Right cardiac atrium (tissue), 5 donors: ENCODE measurements at regions not wholly inside any gene's neighbourhood (a gene's known extent, or its start where the extent isn't known, plus 50 kb on each side); places are given as distances from the start of the nearest gene placed in this dataset.

ENCODE experiments used
- ATAC-seq, 2 donors: fragments of 200-7000 bp; cut with Tn5 transposase; one replicate each; pipeline versions ENCODE4 v1.8.0 to v1.9.1; 2020; ENCODE audit warnings: moderate library complexity in 2 of 2, mild to moderate bottlenecking in 1 of 2
- DNase-seq, 3 donors: peaks; one replicate each; pipeline ENCODE4 v3.0.0-alpha.2; 2020
- H3K27ac ChIP-seq: one replicate; pipeline ENCODE4 v1.5.1; 2013; ENCODE audit warnings: mild to moderate bottlenecking, low read length, control low read depth, moderate library complexity
- H3K27me3 ChIP-seq: one replicate; pipeline ENCODE4 v1.6.1; 2013; ENCODE audit not compliant: control insufficient read depth, insufficient read depth
- H3K4me1 ChIP-seq: one replicate; pipeline ENCODE4 v1.6.1; 2013; ENCODE audit warnings: low read length; ENCODE audit not compliant: control insufficient read depth, insufficient read depth
- H3K4me3 ChIP-seq: one replicate; pipeline ENCODE4 v1.5.1; 2013; ENCODE audit warnings: low read length, control low read depth
- H3K9me3 ChIP-seq: one replicate; pipeline ENCODE4 v1.6.1; 2013; ENCODE audit warnings: low read length; ENCODE audit not compliant: control insufficient read depth
- WGBS: extraction: QIAGEN DNeasy Blood & Tissue Kit; methylation state at CpG from one replicate; pipeline ENCODE4 v1.1.7; 2013; 5-methylcytosine and 5-hydroxymethylcytosine counted together
- intact Hi-C, 4 donors: fragments of 100-400 bp; cut with DNase I; formaldehyde crosslinking; loops; one replicate each; pipeline versions ENCODE4 v1.11.0 to v1.14.0; 2022 to 2023
- donor health status: healthy with polysubstance abuse.
- donor health status: DM: no; HTN: yes; CAD: no.
- donor health status: DM: no; HTN: no; CAD: no.
- donor health status: DM: no; HTN: yes; CAD: no; lungs with severe emphysema.
- donor health status: DM: yes; HTN: yes; CAD: no.

- DNase-seq: no peak
- 38% methylated on average over 2 of the region's 2 CpGs for WGBS
- no peaks in the 10 kb centered on the region for H3K9me3 ChIP-seq
- no peak overlapping the region for H3K4me3 ChIP-seq
- no peak overlapping the region for H3K27ac ChIP-seq
- intact Hi-C loops: no loop called here
- no peaks in the 10 kb centered on the region for H3K4me1 ChIP-seq
- ATAC-seq: no peak
- H3K27me3 ChIP-seq: no peaks in the 10 kb centered on the region
Observed at GRCh38 chr6:12384357-12384912, 94.3 kb downstream of the EDN1 start.

- Histone ChIP-seq H3K4me3 (no peak overlapping the region), H3K27me3 (no peaks in the 10 kb centered on the region), H3K4me1 (no peaks in the 10 kb centered on the region), H3K27ac (no peak overlapping the region), H3K9me3 (no peaks in the 10 kb centered on the region)
- DNase-seq (no peak), ATAC-seq (no peak)
- WGBS: 91% methylated on average over 3 of the region's 3 CpGs
- intact Hi-C loops: no loop called here
Observed at GRCh38 chr6:12385316-12385715, 95.2 kb downstream of the EDN1 start.

- H3K4me1 ChIP-seq: no peaks in the 10 kb centered on the region
- intact Hi-C loops: no loop called here
- no peak overlapping the region for H3K27ac ChIP-seq
- ATAC-seq: no peak
- H3K9me3 ChIP-seq: no peaks in the 10 kb centered on the region
- H3K27me3 ChIP-seq: no peaks in the 10 kb centered on the region
- no peak for DNase-seq
- 90% methylated on average over 5 of the region's 5 CpGs for WGBS
- H3K4me3 ChIP-seq: no peak overlapping the region
Observed at GRCh38 chr6:12386816-12387215, 96.7 kb downstream of the EDN1 start.

GRCh38 chr6:12391472-12391871 is 101.3 kb downstream of the EDN1 start:
- 63% methylated on average over 3 of the region's 3 CpGs for WGBS
- no peaks in the 10 kb centered on the region for H3K9me3 ChIP-seq
- DNase-seq (no peak), ATAC-seq (no peak)
- H3K27me3 ChIP-seq: no peaks in the 10 kb centered on the region
- H3K27ac ChIP-seq: no peak overlapping the region
- H3K4me1 ChIP-seq: peaks cover 2% of the 10 kb centered on the region
- H3K4me3 ChIP-seq: no peak overlapping the region
- intact Hi-C loops: loop anchor here in 1 of 4 donors (5.0 kb wide), 1 partner anchor 211 kb away; no protein-coding TSS in a partner anchor

GRCh38 chr6:12392490-12392889 is 102.3 kb downstream of the EDN1 start:
- H3K9me3 ChIP-seq: no peaks in the 10 kb centered on the region
- peak; percentile 29 to 69 for ATAC-seq
- no peak for DNase-seq
- no peak overlapping the region for H3K4me3 ChIP-seq
- H3K27ac ChIP-seq: no peak overlapping the region
- peaks cover 2% of the 10 kb centered on the region for H3K4me1 ChIP-seq
- WGBS: 29% methylated on average over 6 of the region's 6 CpGs
- no peaks in the 10 kb centered on the region for H3K27me3 ChIP-seq
- intact Hi-C loops: loop anchor here in 1 of 4 donors (5.0 kb wide), 1 partner anchor 210 kb away; no protein-coding TSS in a partner anchor

GRCh38 chr6:12393100-12393499 is 102.9 kb downstream of the EDN1 start:
- no peak overlapping the region for H3K27ac ChIP-seq
- 92% methylated on average over 1 of the region's 1 CpG for WGBS
- intact Hi-C loops: loop anchor here in 1 of 4 donors (5.0 kb wide), 1 partner anchor 209 kb away; no protein-coding TSS in a partner anchor
- DNase-seq (no peak), ATAC-seq (peak; percentile 38 to 85)
- no peaks in the 10 kb centered on the region for H3K9me3 ChIP-seq
- no peak overlapping the region for H3K4me3 ChIP-seq
- peaks cover 2% of the 10 kb centered on the region for H3K4me1 ChIP-seq
- H3K27me3 ChIP-seq: no peaks in the 10 kb centered on the region

GRCh38 chr6:12394170-12394569 is 104.0 kb downstream of the EDN1 start:
- Histone ChIP-seq H3K27ac (no peak overlapping the region), H3K4me3 (no peak overlapping the region), H3K27me3 (no peaks in the 10 kb centered on the region), H3K4me1 (peaks cover 2% of the 10 kb centered on the region), H3K9me3 (no peaks in the 10 kb centered on the region)
- 74% methylated on average over 3 of the region's 3 CpGs for WGBS
- no peak for ATAC-seq
- intact Hi-C loops: loop anchor here in 1 of 4 donors (5.0 kb wide), 1 partner anchor 208 kb away; no protein-coding TSS in a partner anchor
- DNase-seq: no peak

- Histone ChIP-seq H3K4me1 (peaks cover 2% of the 10 kb centered on the region), H3K27ac (no peak overlapping the region), H3K9me3 (no peaks in the 10 kb centered on the region), H3K4me3 (no peak overlapping the region), H3K27me3 (no peaks in the 10 kb centered on the region)
- no peak for ATAC-seq
- intact Hi-C loops: no loop called here
- no peak for DNase-seq
- 71% methylated on average over 3 of the region's 3 CpGs for WGBS
Observed at GRCh38 chr6:12395898-12396297, 105.7 kb downstream of the EDN1 start.

- Histone ChIP-seq H3K4me1 (no peaks in the 10 kb centered on the region), H3K4me3 (no peak overlapping the region), H3K27me3 (no peaks in the 10 kb centered on the region), H3K27ac (no peak overlapping the region), H3K9me3 (no peaks in the 10 kb centered on the region)
- ATAC-seq: peak; percentile 71 to 90
- 35% methylated on average over 3 of the region's 3 CpGs for WGBS
- DNase-seq: peak in 2 of 3 donors; percentile 20 to 57
- intact Hi-C loops: loop anchor here in 1 of 4 donors (10.0 kb wide), 1 partner anchor 204 kb away; no protein-coding TSS in a partner anchor
Observed at GRCh38 chr6:12401200-12401599, 111.0 kb downstream of the EDN1 start.

GRCh38 chr6:12403201-12403826 is 113.2 kb downstream of the EDN1 start:
- ATAC-seq (peak; percentile 53 to 64), DNase-seq (no peak)
- WGBS: 75% methylated on average over 2 of the region's 2 CpGs
- Histone ChIP-seq H3K27me3 (no peaks in the 10 kb centered on the region), H3K9me3 (no peaks in the 10 kb centered on the region), H3K27ac (no peak overlapping the region), H3K4me1 (no peaks in the 10 kb centered on the region), H3K4me3 (no peak overlapping the region)
- intact Hi-C loops: loop anchor here in 1 of 4 donors (10.0 kb wide), 1 partner anchor 201 kb away; no protein-coding TSS in a partner anchor

GRCh38 chr6:12403947-12404647 is 113.9 kb downstream of the EDN1 start:
- 84% methylated on average over 6 of the region's 6 CpGs for WGBS
- ATAC-seq: peak in 1 of 2 donors; percentile 44
- H3K4me3 ChIP-seq: no peak overlapping the region
- H3K9me3 ChIP-seq: no peaks in the 10 kb centered on the region
- H3K27me3 ChIP-seq: no peaks in the 10 kb centered on the region
- intact Hi-C loops: loop anchor here in 1 of 4 donors (10.0 kb wide), 1 partner anchor 201 kb away; no protein-coding TSS in a partner anchor
- no peak overlapping the region for H3K27ac ChIP-seq
- H3K4me1 ChIP-seq: no peaks in the 10 kb centered on the region
- no peak for DNase-seq
